DMS 273 (cell line): ENCODE measurements at regions not wholly inside any gene's neighbourhood (a gene's known extent, or its start where the extent isn't known, plus 50 kb on each side); places are given as distances from the start of the nearest gene placed in this dataset.

Experiments
- DNase-seq: peaks from one replicate; lab custom pipeline; 2025; ENCODE audit not compliant: unreplicated experiment; lab: John Stamatoyannopoulos, UW

DNA sequence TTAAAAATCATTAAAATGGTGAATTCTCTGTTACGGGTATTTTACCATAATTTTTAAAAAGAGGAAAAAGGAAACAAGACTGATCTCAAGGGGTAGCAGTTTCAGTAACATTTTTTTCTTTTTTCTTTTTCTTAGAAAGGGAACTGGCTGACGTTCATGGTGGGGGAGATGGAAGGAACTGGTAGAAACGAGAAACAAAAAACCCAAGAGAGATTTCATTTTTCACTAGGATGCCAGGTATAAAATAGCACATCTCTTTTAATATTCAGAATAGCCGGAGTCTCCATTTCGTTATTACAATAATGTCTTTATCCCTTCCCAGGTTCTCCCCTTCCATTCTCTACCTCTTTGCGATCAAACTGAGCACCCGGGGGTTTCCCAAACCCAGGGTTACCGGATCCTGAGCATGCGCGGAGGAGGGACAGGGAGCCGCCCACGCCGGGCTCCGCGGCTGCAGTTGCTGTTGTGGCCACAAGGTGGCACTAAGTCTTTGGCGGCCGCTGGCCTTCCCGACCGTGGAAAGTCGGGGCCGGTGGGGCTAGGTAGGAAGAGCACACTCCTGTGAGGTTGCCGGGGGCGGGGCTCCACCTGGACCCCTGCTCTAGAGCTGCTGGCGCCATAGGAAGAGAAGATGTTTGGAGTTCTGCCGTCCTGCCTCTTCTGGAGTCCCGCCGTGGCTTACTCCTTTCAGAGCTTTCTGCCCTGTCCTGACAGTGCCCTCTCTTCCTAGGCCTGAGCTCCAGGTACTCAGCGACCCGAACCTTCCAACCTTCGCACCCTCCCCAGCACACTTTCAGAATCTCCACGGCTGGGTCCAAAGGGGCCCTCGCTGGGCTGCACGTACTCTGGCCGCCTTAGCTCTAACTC is 146.8 kb downstream of the SH3BGRL2 start:
- DNase-seq, result peak; percentile 94

DNA sequence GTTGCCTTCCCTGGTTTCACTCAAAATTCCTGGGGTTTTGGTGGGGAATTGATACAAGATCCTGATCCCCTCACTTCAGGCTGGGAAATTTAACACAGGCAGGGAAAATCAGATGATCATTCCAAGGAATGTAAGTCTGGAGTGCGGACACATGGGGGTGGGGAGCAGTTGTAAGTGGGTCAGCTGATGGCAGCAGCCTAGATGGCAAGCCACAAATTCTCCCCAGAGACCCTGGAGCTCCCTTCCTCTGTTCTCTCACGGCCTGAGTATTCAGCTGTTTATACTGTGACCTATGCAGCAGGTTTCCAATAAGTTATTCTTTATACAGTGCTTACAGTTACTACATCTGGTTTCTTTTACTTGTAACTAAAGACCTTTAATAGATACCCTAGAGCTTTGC is 144.9 kb downstream of the SH3BGRL2 start:
- DNase-seq, result no peak

DNA sequence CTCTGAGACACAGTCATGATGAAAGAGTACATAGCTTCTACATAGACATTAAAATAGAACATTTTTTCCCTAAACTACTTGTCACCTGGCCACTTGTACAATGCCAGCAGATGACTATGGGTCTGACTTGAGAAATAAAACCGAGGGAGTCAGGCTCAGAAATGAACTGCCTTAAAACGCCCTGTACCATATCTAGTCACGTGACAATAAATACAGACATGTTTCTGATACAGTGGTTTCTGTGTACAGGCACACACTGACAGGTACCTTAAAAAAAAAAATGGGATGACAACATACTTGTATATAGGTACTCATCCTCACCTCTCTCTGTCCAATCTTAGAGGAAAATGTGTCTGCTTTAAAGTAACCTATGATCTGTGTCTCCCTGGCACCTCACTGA is 144.1 kb downstream of the SH3BGRL2 start:
- DNase-seq, result no peak

DNA sequence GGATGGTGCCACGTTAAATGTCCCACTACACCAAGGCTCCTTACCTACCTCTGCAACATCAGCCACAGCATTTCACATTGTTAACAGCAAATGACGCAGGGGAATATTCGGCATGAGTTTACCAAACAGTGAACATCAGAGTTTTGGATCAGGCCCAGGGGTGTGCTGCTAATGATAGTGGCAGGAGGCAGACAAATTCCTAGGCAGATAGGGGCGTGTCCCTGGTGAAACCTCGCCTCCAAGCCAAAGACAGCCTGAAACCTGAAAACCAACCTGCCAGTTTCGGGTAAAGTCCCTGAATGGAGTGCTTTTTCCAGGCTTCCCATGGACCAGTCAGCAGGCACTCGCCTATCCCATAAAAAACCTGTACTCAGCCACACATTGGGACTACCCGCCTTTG is 133.6 kb downstream of the SH3BGRL2 start:
- no peak for DNase-seq

DNA sequence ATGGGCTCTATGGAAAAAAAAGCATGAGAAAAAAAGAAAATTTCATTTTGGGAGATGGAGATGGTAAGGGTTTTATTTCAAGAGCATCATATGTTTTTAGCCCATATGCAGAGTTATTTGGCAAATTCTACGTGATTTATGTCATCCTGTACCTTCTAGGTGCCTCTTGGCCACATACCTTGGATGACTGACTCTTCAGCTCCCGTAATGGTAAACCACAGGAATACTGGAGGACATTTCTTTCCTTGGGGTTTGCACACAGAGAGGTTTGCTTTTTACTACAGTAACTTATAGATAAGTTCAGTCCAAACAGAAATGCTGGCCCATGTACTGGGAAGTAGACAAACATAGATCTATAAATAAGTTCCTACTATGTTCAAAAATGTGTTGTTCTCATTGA is 132.2 kb downstream of the SH3BGRL2 start:
- DNase-seq, result no peak

DNA sequence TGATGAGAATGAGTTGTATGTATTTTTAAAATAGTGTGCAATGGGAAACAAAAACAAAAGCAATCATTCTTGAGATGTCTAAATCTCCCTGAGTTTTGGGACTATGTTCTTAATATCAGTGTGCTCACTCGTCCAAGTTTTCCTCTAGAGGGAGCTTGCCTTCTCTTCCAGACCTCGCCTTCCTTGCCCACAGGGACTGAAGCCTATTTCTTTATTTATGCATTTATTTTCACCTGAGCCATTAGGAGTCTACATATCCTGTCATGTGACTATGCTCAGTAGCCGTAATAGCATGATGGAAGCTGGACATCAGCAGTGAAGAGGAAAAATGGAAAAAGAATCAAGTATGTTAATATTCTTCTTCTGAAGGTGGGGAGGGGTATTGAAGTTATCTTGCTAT is 131.2 kb downstream of the SH3BGRL2 start:
- DNase-seq, result peak; percentile 53

DNA sequence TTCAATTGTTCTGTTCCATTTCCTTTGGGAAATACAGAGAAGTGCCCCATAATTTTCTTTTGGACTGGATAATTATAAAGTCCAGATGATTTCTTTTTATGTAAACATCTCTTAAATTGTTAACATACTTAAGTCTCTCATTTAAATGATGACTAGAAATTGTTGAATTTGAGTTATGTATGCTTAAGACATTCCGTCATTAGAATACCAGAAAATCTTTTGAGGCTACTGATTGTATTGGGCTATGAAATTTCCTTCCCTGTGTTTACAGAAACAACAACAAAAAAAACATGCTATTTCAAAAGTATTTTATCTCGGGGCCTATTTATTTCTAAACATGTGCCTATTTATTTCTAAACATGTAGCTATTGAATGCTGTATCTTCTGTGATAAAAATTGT is 125.4 kb downstream of the SH3BGRL2 start:
- DNase-seq, result no peak

DNA sequence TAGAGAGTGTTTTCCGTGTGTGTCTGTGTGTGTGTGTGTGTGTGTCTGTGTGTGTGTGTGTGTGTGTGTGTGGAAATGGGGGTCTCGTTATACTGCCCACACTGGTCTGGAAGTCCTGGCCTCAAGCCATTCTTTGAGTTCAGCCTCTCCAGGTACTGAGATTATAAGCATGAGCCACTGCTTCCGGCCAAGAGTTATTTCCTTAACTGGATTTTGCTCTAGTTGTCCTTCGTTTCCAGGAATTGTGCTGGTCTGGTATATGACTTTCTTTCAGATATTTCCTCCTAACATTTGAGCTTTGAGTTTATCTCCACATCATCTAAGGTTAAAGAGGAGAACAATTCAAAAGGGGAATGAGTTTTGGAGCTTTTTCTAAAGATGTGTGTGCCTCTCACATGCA is 124.8 kb downstream of the SH3BGRL2 start:
- no peak for DNase-seq
